Suprapubic skin (tissue), 4 donors: ENCODE measurements at regions not wholly inside any gene's neighbourhood (a gene's known extent, or its start where the extent isn't known, plus 50 kb on each side); places are given as distances from the start of the nearest gene placed in this dataset.

Experiments used
- EP300 ChIP-seq: sonication (generic); formaldehyde crosslinking; IDR thresholded peaks from one replicate; pipeline ENCODE4 v1.6.1; 2017; ENCODE audit warnings: antibody characterized with exemption
- POLR2A ChIP-seq, 2 donors: fragments of 450-650 bp; IDR thresholded peaks; one replicate each; pipeline ENCODE4 v1.6.1; 2017; ENCODE audit warnings: antibody characterized with exemption in 2 of 2, mild to moderate bottlenecking in 2 of 2, moderate library complexity in 2 of 2
- POLR2AphosphoS5 ChIP-seq, 3 donors: sonication (generic); formaldehyde crosslinking; IDR thresholded peaks; one replicate each; pipeline ENCODE4 v1.6.1; 2017; ENCODE audit warnings: antibody characterized with exemption in 3 of 3
- TF ChIP-seq, protein P1 (sequence below), 2 donors: fragments of 200-600 bp in 1 of 2; fragments of 450-650 bp in 1 of 2; sonication (generic) in 1 of 2; IDR thresholded peaks; one replicate each; pipeline ENCODE4 v1.5.1; 2016 to 2019; ENCODE audit warnings: antibody characterized with exemption in 2 of 2, mild to moderate bottlenecking in 1 of 2, moderate library complexity in 1 of 2

DNA sequence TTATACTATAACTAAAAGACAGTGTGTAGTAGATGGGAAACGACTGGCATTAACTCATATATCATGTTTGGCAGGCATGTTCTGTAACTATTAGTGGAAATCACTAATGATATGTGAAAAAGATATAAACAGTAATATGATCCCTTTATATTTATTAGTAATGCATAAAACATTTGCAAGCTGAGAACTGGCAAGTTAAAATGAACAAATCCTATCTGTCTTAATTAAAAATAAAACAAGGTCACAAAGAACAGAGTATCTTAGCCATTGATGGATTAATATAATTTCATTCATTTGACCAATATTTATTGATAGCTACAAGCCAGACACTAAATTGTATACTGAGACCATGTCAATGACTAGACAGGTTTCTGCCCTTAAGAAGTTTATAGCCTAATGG, 154.5 kb downstream of the CRPPA start:
- TF ChIP-seq, protein P1, sequence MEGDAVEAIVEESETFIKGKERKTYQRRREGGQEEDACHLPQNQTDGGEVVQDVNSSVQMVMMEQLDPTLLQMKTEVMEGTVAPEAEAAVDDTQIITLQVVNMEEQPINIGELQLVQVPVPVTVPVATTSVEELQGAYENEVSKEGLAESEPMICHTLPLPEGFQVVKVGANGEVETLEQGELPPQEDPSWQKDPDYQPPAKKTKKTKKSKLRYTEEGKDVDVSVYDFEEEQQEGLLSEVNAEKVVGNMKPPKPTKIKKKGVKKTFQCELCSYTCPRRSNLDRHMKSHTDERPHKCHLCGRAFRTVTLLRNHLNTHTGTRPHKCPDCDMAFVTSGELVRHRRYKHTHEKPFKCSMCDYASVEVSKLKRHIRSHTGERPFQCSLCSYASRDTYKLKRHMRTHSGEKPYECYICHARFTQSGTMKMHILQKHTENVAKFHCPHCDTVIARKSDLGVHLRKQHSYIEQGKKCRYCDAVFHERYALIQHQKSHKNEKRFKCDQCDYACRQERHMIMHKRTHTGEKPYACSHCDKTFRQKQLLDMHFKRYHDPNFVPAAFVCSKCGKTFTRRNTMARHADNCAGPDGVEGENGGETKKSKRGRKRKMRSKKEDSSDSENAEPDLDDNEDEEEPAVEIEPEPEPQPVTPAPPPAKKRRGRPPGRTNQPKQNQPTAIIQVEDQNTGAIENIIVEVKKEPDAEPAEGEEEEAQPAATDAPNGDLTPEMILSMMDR (IDR thresholded peaks at IDR 0.05) = no peak
- TF ChIP-seq POLR2AphosphoS5 (IDR thresholded peaks at IDR 0.05) = no peak
- no peak for TF ChIP-seq EP300
- TF ChIP-seq POLR2A (IDR thresholded peaks at IDR 0.05) = no peak
